AG09309 (cell line): ENCODE measurements at regions not wholly inside any gene's neighbourhood (a gene's known extent, or its start where the extent isn't known, plus 50 kb on each side); places are given as distances from the start of the nearest gene placed in this dataset.
"Not testable (repeated sequence)": the region's sequence is repeated elsewhere in the genome, so short reads cannot be mapped to it uniquely, and the experiment has no call there.

Source experiments
- DNase-seq: peaks from one replicate; pipeline ENCODE4 v3.0.0-alpha.2; 2010; ENCODE audit warnings: low read depth
- H3K4me3 ChIP-seq: 2 replicates; pipeline ENCODE4 v1.5.1; 2011; ENCODE audit warnings: mild to moderate bottlenecking, low read depth, low read length, moderate library complexity; ENCODE audit not compliant: control insufficient read depth
- TF ChIP-seq, protein P1 (sequence below): IDR thresholded peaks from 2 replicates; pipeline ENCODE4 v1.5.1; 2011; ENCODE audit warnings: mild to moderate bottlenecking, low read depth, low read length, inconsistent platforms; ENCODE audit not compliant: insufficient read depth, control insufficient read depth; ENCODE audit errors: missing control alignments

DNA sequence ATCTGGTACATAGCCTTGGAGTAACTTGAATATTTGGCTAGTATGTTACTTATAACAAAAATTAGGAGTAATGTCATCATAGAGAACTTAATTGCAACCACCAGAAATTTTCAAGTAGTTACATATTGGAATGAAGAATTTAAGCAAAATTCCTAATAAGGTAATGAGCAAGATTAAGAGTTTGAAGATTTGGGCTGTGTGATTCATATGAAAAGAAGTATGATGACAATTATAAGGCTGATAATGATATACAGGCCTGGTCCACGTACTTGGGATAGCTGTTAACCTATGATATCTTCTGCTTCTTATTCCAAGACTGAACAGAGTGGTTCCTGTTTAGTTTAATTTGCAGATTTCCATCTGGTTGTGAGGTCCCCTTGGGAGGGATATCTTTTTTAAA lies 463.9 kb downstream of the RAPGEF2 start:
- TF ChIP-seq, protein P1, sequence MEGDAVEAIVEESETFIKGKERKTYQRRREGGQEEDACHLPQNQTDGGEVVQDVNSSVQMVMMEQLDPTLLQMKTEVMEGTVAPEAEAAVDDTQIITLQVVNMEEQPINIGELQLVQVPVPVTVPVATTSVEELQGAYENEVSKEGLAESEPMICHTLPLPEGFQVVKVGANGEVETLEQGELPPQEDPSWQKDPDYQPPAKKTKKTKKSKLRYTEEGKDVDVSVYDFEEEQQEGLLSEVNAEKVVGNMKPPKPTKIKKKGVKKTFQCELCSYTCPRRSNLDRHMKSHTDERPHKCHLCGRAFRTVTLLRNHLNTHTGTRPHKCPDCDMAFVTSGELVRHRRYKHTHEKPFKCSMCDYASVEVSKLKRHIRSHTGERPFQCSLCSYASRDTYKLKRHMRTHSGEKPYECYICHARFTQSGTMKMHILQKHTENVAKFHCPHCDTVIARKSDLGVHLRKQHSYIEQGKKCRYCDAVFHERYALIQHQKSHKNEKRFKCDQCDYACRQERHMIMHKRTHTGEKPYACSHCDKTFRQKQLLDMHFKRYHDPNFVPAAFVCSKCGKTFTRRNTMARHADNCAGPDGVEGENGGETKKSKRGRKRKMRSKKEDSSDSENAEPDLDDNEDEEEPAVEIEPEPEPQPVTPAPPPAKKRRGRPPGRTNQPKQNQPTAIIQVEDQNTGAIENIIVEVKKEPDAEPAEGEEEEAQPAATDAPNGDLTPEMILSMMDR: no peak
- DNase-seq: no peak
- H3K4me3 ChIP-seq: no peak overlapping the region

DNA sequence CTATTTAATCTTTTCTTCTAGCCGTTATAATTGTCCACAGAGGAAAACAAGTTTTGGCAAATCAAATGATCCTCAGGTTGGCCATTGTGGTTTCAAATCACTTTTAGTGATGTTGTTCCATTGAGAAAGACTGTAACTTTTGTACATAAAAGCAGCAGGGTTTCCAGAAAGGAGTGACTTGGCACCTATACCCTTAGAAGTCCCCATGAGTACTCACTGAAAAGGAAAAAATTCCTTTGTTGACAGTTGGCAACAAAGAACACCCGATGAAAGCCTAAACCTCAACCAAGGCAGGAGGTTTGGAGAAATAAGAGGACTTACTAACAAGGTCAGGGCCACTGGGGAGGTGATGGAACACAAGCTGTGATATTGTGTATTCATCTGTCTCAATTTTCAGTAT lies 474.4 kb downstream of the RAPGEF2 start:
- TF ChIP-seq, protein P1: no peak
- DNase-seq: no peak
- no peak overlapping the region for H3K4me3 ChIP-seq

GRCh38 chr4:159582685-159583084 lies 479.8 kb downstream of the RAPGEF2 start:
- DNase-seq: no peak

GRCh38 chr4:159592898-159593556 lies 490.1 kb downstream of the RAPGEF2 start:
- TF ChIP-seq, protein P1: no peak
- no peak overlapping the region for H3K4me3 ChIP-seq
- DNase-seq: no peak

More at GRCh38 chr4:159582685-159583084, 479.8 kb downstream of the RAPGEF2 start:
- TF ChIP-seq, protein P1: no peak
- no peak overlapping the region for H3K4me3 ChIP-seq

- TF ChIP-seq, protein P1: no peak
- no peak overlapping the region for H3K4me3 ChIP-seq
- no peak for DNase-seq
These were observed 490.8 kb downstream of the RAPGEF2 start for GRCh38 chr4:159593681-159594080.

- DNase-seq: no peak
- H3K4me3 ChIP-seq: no peak overlapping the region
These were observed 491.7 kb downstream of the RAPGEF2 start for GRCh38 chr4:159594576-159594975.

GRCh38 chr4:159595101-159595500 lies 492.2 kb downstream of the RAPGEF2 start:
- not testable (repeated sequence) for DNase-seq, H3K4me3 ChIP-seq

More at GRCh38 chr4:159594576-159594975, 491.7 kb downstream of the RAPGEF2 start:
- TF ChIP-seq, protein P1: no peak
